NK-92 treated with Interleukin-12 subunit alpha and Interleukin-12 subunit beta, amount 100 ng/mL, for 24 hours (cell line): ENCODE measurements at regions not wholly inside any gene's neighbourhood (a gene's known extent, or its start where the extent isn't known, plus 50 kb on each side); places are given as distances from the start of the nearest gene placed in this dataset.

ENCODE experiments used
- DNase-seq: peaks from one replicate; lab custom pipeline; 2025; lab: John Stamatoyannopoulos, UW

- no peak for DNase-seq
Observed at GRCh38 chr5:135218790-135219568, 180.1 kb downstream of the MACROH2A1 start.

- no peak for DNase-seq
Observed at GRCh38 chr5:135218486-135218755, 180.6 kb downstream of the MACROH2A1 start.

DNA sequence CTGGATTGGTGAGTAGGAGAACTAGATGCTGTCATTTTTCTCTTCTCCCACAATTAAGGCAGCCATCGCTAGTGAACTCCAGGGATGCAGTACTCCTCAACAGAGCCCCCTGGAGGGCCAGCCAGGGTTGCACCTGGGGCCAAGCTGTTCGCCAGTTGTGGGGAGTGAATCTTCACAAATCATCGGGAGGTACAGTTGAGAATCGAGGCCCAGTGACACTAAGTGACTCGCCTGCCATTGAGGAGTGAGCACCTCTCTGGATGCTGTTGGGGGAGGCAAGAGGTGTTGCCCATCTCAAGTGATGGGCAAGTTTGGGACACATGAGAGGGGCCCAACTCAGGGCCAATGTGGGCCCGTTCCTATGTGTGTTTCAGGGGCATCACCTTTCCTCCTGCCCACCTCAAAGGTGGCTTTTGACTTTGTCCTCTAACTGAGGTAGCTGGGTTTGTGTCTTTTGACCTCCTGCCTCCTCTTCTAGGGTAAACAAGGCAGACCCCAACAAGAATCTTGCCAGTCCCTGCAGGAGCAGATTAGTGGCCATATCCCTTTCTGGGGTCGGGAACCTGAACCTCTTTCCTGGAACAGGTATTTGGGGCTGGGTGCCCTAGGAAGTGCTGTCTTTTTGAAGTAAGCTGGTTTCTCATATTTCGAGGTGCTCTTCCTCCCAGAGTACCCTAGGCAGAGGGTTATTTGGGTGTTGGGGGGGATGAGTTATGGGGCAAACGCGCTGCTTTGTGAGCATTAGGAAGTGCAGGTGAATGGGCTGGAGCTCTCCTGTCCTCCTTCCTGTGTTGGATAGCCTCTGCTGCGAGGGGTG lies 181.2 kb downstream of the MACROH2A1 start:
- DNase-seq = no peak

DNA sequence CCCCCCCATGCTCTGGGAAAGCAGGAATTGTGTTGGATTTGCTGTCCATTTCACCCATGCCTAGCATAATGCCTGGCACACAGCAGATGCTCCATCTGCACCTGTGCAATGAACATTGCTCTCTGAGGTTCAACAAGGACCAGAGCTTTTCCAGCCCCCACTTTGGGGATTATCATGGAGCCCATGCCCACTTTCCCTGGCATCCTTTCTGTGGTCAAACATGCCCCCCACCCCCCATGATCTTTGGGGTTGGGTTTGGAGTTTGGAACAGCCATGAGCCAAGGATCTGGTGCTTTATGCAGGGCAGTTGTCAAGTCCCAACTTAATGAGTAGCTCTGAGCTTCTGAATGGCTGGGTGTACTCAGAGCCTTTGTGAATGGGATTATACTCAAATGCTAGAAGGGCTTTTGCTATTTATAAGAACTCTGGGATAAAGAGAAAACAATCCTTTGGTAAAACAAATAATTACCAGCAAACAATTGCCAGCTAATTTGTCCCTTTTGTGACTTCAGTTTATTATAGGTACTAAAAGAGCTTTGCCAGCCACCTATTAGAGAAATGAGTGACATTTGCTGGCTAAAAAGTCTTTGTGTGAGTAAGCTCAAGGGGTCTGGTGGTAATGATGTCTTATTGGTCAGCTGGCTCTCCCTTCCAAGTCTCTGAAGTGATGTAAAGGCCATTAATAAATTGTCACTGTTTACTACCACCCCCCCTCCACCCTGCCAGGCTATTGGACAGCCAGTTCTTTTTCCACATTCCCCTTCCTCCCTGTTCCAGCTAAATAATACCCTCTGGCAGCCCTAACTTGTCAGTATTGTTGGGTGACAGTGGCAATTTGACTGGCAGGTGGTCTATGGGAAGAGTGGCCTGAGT lies 182.3 kb downstream of the MACROH2A1 start:
- DNase-seq = no peak

GRCh38 chr5:135215617-135216470 lies 181.8 kb upstream of the PITX1 start:
- no peak for DNase-seq

DNA sequence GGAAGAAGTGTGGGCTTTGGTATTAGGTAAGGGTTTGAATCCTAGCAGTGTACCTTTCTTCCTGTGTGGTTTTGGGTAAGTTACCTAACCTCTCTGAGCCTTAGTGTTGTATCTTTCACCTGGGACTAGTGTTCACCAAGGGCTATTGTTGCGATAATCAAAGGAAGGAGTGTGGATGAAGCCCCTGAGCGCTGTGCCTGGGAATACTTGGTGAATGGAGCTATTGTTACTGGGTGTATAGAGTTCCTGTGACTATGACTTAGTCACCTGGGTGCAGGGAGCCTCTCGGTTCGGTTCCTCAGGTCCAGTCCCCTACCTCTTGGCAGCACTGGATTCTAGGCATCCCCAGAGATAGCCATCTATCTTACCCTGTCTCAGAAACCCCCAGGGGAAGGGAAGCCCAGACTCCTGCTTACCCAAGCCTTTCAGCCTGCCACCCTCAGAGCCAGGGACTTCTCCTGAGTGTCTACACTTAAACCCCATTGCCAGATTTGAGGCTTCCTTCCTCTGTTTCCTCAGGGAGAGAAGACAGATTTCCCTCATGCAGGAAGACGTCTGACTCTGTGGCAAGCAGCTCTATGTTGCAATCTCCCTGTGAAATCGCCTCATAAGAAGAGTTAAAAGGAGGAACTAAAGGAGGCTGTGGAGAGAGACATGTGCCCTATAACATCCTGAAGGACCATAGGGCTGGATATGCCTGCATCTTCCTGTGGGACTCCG lies 181.0 kb upstream of the PITX1 start:
- no peak for DNase-seq

DNA sequence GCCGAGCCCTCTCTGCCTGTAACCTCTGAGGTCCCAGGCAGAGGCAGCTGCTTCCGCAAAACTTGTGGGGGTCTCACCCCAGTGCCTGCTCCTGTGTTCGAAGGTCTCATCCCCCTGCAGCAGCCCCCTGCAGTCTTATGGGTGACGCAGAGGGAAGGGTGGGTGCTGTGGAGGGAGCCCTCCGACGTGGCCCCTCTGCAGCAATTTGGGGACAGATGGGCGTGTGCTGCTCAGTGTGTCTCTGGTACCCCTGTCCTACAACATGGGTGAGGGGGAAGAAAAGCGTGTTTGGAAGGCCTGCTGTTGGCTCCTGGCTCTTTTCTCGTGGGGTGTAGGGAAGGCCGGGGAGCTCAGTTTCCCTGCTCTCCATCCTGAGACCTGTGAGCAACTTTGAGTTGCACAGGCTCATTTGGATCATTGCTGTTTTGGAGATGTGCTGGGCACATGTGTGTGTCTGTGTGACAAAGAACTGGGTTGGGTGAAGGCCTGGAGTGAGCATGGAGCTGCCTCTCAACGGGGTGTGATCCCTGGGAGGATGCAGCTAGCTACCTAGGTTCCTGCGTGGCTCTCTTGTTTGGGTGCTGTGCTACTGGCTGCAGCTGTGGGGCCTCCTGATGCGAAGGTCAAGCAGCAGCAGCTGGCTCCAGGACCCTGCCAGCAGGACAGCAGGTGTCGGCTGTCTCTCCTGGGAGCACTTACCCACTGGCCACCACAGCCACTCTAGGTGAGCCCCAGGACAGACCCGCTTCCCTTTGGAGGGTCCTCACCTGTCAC lies 179.6 kb upstream of the PITX1 start:
- no peak for DNase-seq

DNA sequence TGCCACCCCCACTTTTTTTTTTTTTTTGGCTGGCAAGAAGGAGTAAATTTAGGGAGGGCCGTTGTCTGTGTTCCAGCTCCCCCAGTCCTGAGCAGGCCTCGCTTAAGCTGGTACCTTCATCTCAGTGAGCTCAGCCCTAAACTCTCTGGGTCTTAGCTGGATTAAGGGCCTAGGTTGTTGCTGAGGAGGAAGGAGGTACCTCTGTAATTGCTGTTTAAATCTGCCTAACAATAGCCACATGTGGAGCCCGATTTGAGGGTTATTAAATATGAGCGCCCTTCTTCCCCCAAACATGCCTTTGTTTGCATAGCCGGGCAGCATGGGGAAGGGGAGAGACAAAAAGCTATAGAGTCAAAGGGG lies 179.0 kb upstream of the PITX1 start:
- no peak for DNase-seq

GRCh38 chr5:135212361-135213026 lies 178.5 kb upstream of the PITX1 start:
- no peak for DNase-seq

- no peak for DNase-seq
Observed at GRCh38 chr5:135211791-135212190, 177.8 kb upstream of the PITX1 start.

GRCh38 chr5:135211083-135211790 lies 177.2 kb upstream of the PITX1 start:
- no peak for DNase-seq

DNA sequence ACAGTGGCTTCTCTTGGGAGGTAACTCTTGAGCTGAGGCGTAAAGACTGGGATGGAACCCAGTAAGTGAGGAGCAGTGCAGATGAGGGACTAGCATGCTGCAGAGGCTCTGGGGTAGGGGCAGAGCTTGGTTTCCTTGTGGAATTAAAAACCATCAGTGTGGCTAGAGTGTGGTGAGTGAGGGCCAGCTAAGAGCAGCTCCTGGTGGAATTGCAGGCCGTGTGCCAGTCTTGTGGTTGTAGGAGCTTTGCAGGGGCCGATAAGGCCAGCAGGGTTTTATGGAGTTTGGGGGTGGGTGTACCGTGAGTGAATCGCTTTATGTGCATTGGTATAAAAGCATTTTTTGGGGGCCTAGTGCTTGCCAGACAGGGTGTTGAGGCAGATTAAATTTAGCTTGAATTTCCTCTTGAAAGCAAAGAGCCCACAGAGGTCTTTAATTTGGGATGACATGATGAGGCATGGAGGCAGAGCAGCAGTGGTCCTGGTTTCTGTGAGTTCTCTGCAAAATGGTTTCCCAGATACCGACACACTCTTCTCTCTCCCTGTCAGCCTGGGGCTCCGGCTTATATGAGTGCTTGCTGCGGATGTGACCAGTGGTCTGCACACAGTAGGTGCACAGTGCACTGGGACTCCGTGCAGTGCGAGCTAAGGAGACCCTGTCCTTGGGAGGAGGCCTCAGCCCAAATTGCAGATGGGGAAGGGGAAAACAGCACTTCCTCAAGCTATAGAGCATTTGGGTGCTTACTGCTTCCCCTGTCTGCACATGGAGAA lies 176.4 kb upstream of the PITX1 start:
- no peak for DNase-seq

- peak; percentile 11 for DNase-seq
Observed at GRCh38 chr5:135208903-135209721, 175.1 kb upstream of the PITX1 start.

DNA sequence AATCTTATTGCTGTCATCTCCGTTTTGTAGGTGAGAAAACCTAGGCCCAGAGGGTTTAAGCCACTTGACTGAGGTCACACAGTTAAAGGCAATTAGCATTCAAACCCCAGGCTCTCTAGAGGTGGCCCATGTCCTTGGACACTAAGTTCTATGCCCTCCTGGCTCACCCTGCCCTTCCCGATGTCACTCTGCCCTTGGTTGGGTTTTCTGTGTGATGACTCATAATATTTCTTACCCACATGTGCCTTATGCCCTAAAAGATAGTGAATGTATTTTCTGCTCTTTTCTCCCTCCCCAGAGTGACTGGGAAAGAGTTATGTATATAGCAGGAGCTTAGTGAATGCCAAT lies 174.5 kb upstream of the PITX1 start:
- DNase-seq = no peak

GRCh38 chr5:135207866-135208265 lies 173.8 kb upstream of the PITX1 start:
- DNase-seq = no peak

DNA sequence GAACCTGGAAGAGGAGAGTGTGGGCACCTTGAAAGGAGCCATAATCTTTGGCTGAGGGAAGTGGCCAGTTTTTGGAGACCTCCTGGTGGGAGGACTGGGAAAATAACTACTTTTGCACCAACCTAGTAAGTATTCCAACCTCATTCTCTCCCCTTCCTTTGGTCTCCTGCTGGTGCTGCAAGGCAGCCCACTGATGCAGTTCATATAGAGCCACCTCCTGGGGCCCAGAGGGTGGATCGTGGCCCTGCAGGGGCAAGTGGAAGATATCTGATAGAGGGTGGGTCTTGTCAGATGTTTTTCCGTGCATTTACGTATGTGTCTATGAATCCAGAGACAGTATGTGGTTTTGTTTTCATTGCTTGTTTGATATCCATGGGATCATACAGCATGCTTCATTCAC lies 172.8 kb upstream of the PITX1 start:
- DNase-seq = no peak

DNA sequence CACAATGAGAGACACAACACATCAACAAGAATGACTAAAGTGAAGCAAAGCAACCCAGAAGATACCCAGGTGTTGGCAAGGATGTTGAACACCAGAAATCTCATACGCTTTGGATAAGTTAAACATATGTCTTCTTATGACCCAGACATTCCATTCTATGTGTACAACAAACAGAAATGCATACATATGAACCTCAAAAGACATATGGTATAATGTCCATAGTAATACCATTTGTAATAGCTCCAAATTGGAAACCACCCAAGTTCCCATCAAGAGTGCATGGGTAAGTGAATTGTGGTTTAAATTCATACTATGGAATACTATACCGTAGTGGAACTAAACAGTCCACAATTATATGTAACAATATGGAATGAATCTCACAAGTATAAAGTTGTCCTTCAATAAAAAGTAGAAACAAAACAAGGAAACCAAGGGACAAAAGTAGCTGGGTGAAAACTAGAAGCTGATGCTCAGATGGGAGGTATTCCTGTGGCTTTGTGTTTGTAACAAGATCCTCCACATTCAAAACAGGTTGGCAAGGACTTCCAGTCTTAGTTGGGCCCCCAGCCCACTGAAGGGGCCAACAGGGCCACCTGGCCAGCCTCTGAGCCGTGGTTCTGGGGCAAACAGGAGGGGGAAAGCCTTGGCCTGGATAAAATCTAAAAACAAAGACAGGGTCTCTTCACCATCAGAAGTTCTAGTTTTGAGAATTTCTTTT lies 171.8 kb upstream of the PITX1 start:
- DNase-seq = no peak
